T follicular helper cell (primary cell): ENCODE measurements at regions not wholly inside any gene's neighbourhood (a gene's known extent, or its start where the extent isn't known, plus 50 kb on each side); places are given as distances from the start of the nearest gene placed in this dataset.

Experiments used
- DNase-seq: peaks from one replicate; pipeline ENCODE4 v3.0.0-alpha.2; 2020; ENCODE audit warnings: low read depth

GRCh38 chr2:173770947-173771678, 194.1 kb downstream of the SP3 start:
- DNase-seq: no peak

GRCh38 chr2:173772205-173772604, 193.0 kb downstream of the SP3 start:
- no peak for DNase-seq

- no peak for DNase-seq
These were observed 192.1 kb downstream of the SP3 start for GRCh38 chr2:173773076-173773475.

- no peak for DNase-seq
These were observed 189.7 kb downstream of the SP3 start for GRCh38 chr2:173775440-173775839.

- DNase-seq: no peak
These were observed 182.5 kb downstream of the SP3 start for GRCh38 chr2:173782681-173783080.

- DNase-seq: no peak
These were observed 181.8 kb downstream of the SP3 start for GRCh38 chr2:173783382-173783781.

GRCh38 chr2:173785813-173786212, 179.4 kb downstream of the SP3 start:
- no peak for DNase-seq

- DNase-seq: no peak
These were observed 173.7 kb downstream of the SP3 start for GRCh38 chr2:173791502-173791901.

GRCh38 chr2:173792166-173792565, 173.0 kb downstream of the SP3 start:
- DNase-seq: no peak

- no peak for DNase-seq
These were observed 172.4 kb downstream of the SP3 start for GRCh38 chr2:173792741-173793140.

- DNase-seq: no peak
These were observed 171.2 kb downstream of the SP3 start for GRCh38 chr2:173793709-173794565.

GRCh38 chr2:173797586-173798263, 167.4 kb downstream of the SP3 start:
- DNase-seq: no peak

GRCh38 chr2:173802518-173802917, 162.7 kb downstream of the SP3 start:
- no peak for DNase-seq

- DNase-seq: no peak
These were observed 161.7 kb downstream of the SP3 start for GRCh38 chr2:173803449-173803848.

GRCh38 chr2:173806761-173807160, 158.4 kb downstream of the SP3 start:
- no peak for DNase-seq

- DNase-seq: no peak
These were observed 156.5 kb downstream of the SP3 start for GRCh38 chr2:173808718-173809117.

- DNase-seq: no peak
These were observed 152.9 kb downstream of the SP3 start for GRCh38 chr2:173812321-173812720.

- no peak for DNase-seq
These were observed 150.9 kb downstream of the SP3 start for GRCh38 chr2:173814306-173814705.

GRCh38 chr2:173815772-173816171, 149.4 kb downstream of the SP3 start:
- no peak for DNase-seq

GRCh38 chr2:173817582-173817981, 147.6 kb downstream of the SP3 start:
- DNase-seq: no peak

- DNase-seq: no peak
These were observed 146.9 kb downstream of the SP3 start for GRCh38 chr2:173818285-173818684.

GRCh38 chr2:173819852-173820251, 145.3 kb downstream of the SP3 start:
- no peak for DNase-seq

GRCh38 chr2:173821451-173821850, 143.7 kb downstream of the SP3 start:
- no peak for DNase-seq
